ENCODE measurements at regions not wholly inside any gene's neighbourhood (a gene's known extent, or its start where the extent isn't known, plus 50 kb on each side); places are given as distances from the start of the nearest gene placed in this dataset.

- TF ChIP-seq CTCF (IDR thresholded peaks at IDR 0.05; ENCODE audit: borderline replicate concordance, extremely low read depth, low read length, poor library complexity, severe bottlenecking) (no peak), EZH2 (IDR thresholded peaks at IDR 0.05; ENCODE audit: borderline replicate concordance, low read depth, low read length, severe bottlenecking) (no peak)
Observed at GRCh38 chr6:23154159-23154558, 584.8 kb downstream of the HDGFL1 start.

Data from DND-41 (cell line).